ENCODE measurements at regions not wholly inside any gene's neighbourhood (a gene's known extent, or its start where the extent isn't known, plus 50 kb on each side); places are given as distances from the start of the nearest gene placed in this dataset.

DNA sequence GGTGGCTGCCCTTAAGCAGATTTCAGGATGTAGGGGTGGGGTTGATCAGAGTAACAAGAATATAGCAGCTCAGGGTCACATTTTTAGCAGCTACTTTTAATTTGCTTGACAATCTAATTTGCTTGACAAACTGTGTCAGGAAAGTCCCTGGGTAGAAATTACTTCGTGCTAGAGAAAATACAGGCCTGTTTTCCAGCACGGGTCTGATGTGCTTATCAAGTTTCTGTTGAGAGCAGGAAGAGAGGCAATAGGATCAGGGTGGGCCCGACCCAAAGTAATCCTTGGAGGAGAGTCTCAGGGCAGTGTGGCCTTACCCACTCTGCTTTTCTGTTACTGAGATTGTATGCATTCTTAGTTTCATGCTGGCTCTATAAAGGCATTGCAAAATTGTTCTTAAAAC lies 221.5 kb downstream of the TSN start:
- WGBS, 2 donors = 19 to 23% methylated on average over 3 of the region's 3 CpGs
- Histone ChIP-seq H3K27me3 (no peaks in the 10 kb centered on the region), H3K9me3 (no peaks in the 10 kb centered on the region), H3K36me3 (no peaks in the 10 kb centered on the region), H3K4me1 (no peaks in the 10 kb centered on the region), H3K27ac (no peak overlapping the region), H3K4me3 (no peak overlapping the region)
- intact Hi-C loops (cut with DNase I) = no loop called here
- FAIRE-seq (no peak), DNase-seq (no peak), ATAC-seq (no peak)
- TF ChIP-seq, protein P1, sequence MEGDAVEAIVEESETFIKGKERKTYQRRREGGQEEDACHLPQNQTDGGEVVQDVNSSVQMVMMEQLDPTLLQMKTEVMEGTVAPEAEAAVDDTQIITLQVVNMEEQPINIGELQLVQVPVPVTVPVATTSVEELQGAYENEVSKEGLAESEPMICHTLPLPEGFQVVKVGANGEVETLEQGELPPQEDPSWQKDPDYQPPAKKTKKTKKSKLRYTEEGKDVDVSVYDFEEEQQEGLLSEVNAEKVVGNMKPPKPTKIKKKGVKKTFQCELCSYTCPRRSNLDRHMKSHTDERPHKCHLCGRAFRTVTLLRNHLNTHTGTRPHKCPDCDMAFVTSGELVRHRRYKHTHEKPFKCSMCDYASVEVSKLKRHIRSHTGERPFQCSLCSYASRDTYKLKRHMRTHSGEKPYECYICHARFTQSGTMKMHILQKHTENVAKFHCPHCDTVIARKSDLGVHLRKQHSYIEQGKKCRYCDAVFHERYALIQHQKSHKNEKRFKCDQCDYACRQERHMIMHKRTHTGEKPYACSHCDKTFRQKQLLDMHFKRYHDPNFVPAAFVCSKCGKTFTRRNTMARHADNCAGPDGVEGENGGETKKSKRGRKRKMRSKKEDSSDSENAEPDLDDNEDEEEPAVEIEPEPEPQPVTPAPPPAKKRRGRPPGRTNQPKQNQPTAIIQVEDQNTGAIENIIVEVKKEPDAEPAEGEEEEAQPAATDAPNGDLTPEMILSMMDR (IDR thresholded peaks at IDR 0.05) = no peak

DNA sequence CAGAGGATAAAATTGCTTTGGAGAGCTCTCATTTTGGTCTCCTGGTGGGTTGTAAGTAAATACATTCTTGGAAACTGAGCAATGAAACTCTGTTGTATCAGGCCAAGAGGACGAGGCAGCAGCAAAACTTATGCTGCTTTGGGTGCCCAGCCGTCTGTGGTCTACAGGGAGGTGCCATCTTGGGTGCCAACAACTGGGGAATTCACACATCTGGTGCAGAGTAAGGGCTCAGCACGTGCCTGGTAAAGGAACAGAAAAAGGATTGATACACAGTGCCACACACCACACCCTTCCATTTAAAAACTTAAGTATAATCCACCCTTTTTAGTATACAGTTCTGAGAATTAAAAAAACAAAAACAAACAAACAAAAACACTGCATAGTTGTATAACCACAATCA lies 221.9 kb downstream of the TSN start:
- ATAC-seq (no peak), FAIRE-seq (no peak), DNase-seq (no peak)
- H3K4me3 ChIP-seq = no peak overlapping the region
- no peaks in the 10 kb centered on the region for H3K36me3 ChIP-seq
- WGBS, 2 donors = 44 to 53% methylated on average over 3 of the region's 3 CpGs
- TF ChIP-seq, protein P1 (IDR thresholded peaks at IDR 0.05) = no peak
- no peaks in the 10 kb centered on the region for H3K27me3 ChIP-seq
- H3K27ac ChIP-seq = no peak overlapping the region
- intact Hi-C loops (cut with DNase I) = no loop called here
- no peaks in the 10 kb centered on the region for H3K4me1 ChIP-seq
- H3K9me3 ChIP-seq = no peaks in the 10 kb centered on the region

DNA sequence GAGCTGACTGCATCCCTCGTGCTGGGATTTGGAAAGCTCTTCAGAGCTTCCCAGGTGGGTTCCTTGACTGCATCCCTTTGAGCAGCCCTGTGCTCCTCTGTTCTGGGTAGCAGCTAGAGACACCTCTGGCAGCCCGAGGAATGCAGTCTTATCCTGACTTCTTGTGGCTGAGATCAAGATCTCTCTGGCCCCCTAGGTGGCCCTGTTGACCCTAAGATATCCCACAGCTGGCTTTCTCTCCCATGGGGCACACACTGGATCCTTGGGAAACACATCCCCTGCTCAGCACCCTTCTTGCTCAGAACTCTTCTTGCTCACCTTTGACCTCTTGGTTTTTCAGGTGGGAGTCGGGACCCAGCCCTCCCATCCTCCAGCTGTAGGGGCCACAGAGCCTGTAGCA lies 237.2 kb downstream of the TSN start:
- Histone ChIP-seq H3K27me3 (no peaks in the 10 kb centered on the region), H3K27ac (no peak overlapping the region), H3K4me3 (no peak overlapping the region), H3K9me3 (no peaks in the 10 kb centered on the region), H3K36me3 (no peaks in the 10 kb centered on the region), H3K4me1 (no peaks in the 10 kb centered on the region)
- TF ChIP-seq, protein P1 (IDR thresholded peaks at IDR 0.05) = no peak
- FAIRE-seq = no peak
- intact Hi-C loops (cut with DNase I) = no loop called here
- ATAC-seq = no peak
- no peak for DNase-seq
- WGBS, 2 donors = 33 to 45% methylated on average over 3 of the region's 3 CpGs

DNA sequence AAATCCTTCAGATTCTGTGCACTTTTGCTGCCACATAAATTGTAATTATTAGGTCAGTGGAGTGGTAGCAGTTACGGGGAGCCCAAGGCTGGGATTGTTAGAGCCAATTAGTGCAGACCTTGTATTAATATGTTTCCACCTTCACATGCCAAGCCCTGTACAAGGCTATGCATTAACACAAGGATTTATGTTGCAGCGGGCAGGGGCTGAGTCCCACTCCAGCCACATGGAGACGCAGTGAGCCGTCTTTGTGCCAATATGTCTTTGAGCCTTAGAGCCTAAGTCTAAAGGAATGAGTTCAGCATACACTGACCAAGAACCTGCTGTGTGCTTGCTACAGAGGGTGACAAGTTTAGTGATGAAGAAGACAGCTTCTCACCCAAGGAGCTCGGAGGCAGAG lies 238.2 kb downstream of the TSN start:
- no peak overlapping the region for H3K27ac ChIP-seq
- FAIRE-seq = no peak

More for the DNA sequence above, 238.2 kb downstream of the TSN start:
- H3K9me3 ChIP-seq = no peaks in the 10 kb centered on the region
- WGBS, 2 donors = 51 to 70% methylated on average over 5 of the region's 5 CpGs
- DNase-seq (no peak), ATAC-seq (no peak)
- H3K27me3 ChIP-seq = no peaks in the 10 kb centered on the region
- H3K4me1 ChIP-seq = no peaks in the 10 kb centered on the region
- H3K36me3 ChIP-seq = no peaks in the 10 kb centered on the region
- intact Hi-C loops (cut with DNase I) = no loop called here
- H3K4me3 ChIP-seq = no peak overlapping the region
- TF ChIP-seq, protein P1 (IDR thresholded peaks at IDR 0.05) = no peak
